ENCODE measurements at regions not wholly inside any gene's neighbourhood (a gene's known extent, or its start where the extent isn't known, plus 50 kb on each side); places are given as distances from the start of the nearest gene placed in this dataset.

DNA sequence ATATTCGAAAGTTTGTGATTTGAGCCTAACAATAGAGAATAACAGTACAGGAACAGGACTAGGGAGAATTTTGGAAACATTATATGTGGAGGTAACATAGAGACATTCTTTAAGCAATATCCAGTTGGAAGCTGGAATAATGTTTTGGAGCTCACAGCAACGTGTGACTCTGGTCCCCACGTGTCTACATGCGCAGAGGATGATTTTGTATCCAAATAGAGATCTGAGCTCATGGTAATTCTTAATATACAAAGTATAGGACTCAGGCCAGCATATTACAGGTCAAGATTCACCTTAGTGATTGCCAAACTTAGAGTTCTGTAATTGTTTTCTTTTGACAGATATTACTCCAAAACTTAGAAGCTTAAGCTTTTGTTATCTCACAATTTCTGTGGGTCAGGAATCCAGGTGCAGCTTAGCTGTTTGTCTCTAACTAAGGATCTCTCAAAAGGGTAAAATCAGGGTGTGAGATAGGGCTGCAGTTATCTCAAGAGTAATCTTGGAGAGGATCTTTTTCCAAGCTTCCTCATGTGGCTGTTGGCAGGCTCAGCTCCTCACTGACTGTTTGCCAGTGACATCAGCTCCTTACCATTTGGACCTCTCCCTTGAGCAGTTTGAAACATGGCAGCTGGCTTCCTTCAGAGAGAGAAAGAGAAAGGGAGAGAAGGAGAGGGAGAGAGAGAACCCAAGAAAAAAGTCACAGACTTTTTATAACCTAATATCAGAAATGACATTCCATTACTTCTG, 272.0 kb upstream of the ZNF462 start:
- no peak for DNase-seq (ENCODE audit: low read depth in 2 of 2)

DNA sequence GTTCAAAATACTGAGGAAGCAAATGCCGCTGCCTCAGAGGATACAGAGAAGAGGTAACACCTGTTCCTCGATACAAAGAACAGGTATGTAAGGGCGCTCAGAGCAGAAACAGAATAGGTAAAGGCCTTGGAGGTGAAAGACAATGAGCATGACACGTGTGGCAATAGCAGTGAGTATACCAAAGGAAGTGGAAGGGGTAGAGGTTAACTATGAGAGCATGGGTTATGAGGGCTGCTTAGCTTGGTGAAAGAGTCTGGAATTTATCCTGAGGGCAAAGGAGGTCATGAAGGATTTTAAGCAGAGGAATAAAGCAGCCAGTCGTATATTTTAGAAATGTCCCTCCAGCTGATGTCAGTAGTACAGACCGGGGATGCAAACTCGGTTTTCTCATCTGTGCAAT, 269.8 kb upstream of the ZNF462 start:
- DNase-seq (ENCODE audit: low read depth in 2 of 2): no peak

DNA sequence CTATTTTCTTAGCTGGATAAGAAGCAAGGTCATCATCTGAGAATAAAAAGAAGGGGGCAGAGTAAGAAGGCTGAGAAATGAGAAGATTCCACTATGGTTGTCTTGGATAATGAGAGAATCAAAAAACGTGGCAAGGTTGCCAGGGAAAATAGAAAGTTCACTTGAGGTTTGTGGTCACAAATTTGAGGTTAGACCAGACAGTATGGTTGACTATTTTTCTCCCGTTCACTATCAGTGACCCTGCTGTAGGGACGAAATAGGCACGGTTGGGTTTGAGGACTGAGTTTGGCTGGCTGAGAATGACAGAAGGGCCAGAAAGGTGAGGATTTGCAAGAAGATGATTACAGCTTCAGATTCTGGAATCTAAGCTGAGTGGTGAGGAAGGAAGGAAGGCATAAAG, 266.0 kb upstream of the ZNF462 start:
- no peak for DNase-seq (ENCODE audit: low read depth in 2 of 2)

DNA sequence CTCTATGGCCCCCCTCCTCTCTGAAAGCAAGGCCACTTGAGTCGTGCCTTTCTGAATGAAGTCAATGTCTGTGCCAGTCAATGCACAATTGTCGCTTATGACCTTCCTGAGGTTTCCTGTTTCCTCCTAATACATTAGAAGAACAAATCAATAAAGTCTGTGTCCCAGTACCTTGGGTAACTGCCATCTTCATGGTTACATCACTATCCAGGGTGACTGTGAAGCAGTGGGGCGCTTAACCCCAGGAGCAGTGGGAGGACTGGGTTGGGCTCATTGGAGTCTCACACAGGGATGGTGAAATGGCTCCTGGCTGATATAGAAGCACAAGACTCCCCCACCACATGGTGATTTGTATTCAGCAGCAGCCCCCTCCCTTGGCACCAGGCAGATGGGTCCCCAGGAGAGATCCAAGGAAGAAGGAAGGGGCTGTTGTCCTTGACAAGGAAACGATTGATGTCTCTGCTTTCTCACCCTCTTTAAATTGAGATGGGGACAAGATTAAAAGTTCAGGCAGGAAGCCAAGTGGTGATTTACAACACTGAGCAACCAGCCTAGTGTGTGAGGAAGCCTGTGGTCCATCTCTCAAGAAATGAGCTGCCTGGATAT, 261.9 kb upstream of the ZNF462 start:
- DNase-seq (ENCODE audit: low read depth in 2 of 2): no peak

DNA sequence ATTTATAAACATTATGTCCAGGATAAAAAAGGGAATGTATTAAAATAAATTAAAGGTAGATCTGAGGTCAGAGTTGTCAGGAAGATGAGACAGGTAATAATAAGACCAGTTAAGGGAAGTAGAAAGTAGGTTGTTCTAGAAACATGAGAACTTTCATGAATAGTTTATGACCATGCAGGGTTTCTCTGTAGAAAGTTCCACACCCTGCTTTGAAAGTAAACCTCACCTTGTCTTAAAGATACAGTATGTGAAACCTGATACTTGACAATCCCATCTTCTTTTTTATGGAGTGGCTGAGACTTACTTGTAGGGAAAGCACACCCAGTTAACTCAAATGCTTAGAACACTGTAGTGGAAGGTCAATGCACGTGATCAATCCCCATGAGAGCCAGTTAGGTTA, 260.6 kb upstream of the ZNF462 start:
- no peak for DNase-seq (ENCODE audit: low read depth in 2 of 2)

DNA sequence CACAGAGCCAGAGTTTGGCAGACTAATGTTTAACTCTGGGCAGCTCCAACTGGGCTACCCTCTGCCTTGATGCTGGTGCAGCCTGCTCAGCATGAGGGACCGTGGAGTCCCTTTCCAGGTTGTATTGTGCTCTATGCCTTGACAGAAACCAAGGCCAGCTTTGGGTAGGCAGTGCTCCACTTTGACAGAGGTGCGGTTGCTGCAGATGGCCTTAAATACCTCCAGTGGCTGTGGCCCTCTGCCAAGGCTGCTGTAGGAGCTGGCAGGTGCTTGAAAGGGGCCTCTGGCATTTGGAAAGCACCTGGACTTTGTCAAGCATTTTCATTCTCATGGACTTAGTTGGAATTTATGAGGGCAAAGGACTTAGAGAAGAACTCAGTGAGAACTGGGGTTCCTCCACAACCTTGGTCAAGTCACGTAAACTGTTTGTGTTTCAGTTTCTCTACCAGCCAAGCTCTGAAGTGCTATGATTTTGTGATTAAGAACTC, 249.7 kb upstream of the ZNF462 start:
- DNase-seq (ENCODE audit: low read depth in 2 of 2): no peak

DNA sequence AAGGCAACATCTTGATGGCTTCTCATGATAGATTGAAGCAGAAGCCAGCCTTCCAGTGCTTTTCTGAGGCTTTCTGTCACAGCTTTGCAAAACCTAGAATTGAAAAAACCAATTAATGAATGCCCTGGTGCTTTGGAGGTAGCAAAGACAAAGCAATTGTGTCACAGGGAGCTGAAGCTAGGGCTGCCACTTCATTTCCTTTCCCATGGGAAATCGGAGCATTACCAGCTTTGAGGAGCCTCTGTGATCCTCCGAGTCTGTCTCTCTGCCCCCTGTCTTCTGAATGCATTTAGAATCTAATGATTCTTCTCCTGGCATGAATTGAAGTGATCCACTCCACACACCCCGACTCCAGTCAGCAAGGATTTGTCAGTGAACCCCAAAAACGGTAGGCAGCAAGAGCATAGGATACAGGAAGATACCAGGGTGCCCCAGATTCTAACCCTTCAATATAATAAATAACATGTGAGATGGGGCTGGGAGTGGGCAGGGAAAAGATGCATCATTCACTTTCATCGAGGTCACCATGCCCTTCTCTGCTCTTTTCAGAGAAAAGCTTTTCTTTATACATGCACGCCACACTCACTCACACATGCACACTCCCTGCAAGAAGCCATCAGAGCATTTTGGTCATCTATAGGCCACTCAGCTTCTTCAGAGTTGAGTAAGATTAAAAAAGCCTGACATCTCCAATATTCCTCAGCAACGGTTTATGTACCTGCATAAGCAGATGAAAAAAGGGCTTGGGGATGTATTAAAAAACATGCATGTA, 247.7 kb upstream of the ZNF462 start:
- no peak for DNase-seq (ENCODE audit: low read depth in 2 of 2)

DNA sequence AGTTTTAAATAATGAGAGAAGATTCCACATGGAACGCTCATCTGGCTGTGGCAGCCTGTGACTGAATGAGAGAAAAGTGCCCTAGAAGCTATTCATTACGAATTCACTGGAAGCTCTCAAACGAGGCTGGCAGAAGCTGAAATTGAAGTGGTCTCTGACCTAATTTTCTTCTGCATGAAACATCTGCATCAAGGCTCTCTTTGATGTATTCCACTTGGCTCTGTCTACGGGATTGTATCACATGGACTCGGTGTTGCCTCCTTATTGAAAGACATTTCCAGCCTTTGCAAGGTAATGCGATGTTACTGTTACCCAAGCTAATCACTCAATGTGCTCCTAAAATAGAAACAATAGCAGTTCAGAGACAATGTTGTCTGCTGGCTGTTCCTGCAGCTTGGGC, 246.9 kb upstream of the ZNF462 start:
- DNase-seq (ENCODE audit: low read depth in 2 of 2): no peak

DNA sequence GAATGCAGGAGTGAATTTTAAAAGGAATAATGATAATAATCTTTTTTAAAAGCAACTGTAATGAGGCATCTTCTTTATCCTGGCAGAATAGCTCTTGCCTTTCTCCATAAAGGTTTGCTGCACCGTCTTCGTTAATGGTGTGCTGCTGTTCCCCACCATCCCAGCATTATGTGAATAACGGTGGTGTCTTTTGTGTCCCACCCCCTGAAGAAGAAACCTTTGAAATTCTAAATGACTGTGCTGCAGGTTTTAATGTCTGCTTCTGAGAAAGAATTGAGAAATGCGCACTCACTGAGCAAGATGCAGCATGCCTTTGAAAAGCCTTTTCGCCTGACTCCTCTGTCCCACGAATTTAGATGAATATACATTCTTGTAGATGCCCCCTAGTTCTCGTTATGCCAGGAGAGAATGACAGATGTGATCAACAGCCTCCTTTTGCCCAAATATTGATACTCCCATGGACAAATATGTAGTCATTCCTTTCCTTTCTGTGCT, 246.1 kb upstream of the ZNF462 start:
- DNase-seq (ENCODE audit: low read depth in 2 of 2): no peak

DNA sequence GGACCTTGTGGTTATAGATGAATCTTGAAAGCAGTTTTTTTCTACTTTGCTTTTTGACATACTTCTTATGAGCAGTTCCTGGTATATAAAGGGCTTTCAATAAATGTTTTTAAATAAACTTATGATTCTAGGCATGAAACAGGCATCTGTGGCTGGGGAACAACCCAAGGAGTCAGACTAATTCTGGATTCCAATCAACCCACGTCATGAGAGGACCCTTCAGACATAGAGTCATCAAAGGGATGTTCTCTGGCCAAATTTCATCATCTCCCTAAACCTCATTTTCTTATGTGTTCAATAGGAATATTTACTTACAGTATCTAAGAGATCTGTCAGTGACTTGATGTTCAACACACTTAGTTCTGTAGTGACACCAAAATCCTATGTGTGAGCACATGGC, 243.8 kb upstream of the ZNF462 start:
- DNase-seq (ENCODE audit: low read depth in 2 of 2): no peak

DNA sequence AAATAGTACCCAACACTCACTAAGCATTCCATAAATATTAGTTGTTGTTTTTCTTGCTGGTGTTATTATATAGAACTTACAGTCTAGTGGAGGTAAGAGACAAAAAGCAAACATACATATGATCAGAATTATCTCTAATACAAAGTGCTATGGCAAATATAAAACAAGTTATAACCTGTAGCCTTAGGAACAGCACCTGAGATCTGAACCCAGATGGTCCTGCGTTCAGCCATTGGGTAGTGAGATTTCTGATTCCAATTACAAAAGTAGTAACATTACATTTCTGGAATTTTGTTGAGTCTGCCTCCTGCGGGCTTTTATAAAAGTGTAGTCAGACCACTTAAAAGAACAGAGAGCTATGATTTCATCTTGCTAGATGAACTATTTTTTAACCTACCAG, 242.9 kb upstream of the ZNF462 start:
- DNase-seq (ENCODE audit: low read depth in 2 of 2): no peak

DNA sequence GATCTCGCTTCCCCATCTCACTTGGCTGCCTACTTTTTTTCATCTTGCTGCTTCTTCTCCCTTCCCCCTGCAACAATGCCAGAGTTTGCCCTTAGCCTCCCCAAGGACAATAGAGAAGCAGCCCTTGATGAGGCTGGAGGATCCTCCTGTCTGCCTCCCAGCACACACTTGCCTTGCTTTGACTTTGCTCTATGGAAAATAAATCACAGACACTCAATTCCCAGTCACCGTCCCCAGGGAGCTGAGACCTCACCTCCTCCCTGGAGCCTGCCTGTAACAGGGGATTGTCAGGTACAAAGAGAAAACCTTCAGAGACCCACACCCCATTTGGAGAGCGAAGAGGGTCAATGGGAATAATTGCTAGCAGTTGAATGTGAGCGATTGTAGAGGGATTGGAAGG, 242.1 kb upstream of the ZNF462 start:
- DNase-seq (ENCODE audit: low read depth in 2 of 2): no peak

DNA sequence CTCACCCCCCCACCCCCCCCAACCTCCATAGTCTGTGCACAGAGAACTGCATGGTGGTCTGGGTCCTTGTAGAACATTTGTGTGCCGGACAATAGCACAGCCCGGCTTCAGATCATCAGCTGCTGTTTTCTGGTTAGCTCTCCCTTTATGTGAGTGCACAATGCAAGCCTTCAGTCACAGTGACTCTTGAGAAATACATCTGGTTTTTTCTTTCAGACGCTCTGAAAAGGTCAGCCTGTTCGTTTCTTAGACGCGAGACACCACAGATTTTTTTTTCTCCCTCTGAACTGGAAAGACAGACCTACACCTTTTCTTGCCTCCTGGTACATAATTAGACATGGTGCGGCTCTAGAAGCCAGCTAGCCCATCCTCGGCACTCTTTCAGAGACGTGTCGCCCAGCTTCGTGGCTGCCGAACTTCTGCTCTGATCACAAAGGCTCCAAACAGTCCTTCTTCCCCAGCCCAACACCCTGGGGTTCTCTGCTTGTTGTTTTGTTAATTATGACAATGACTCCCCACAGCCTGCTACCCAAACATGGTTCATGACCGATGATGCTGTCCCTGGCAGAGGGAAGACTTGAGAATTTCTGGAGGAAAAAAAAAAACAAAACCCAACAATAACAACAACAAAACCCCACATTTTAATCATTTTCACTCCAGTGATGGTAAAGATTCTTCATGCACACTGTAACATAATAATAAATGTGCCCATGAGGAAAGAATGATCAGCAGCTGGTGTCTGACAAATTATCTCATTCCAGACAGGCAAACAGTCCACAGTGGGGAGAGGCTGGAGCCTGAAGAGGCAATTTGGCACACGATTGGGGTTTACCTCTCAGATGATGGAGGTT, 241.4 kb upstream of the ZNF462 start:
- no peak for DNase-seq (ENCODE audit: low read depth in 2 of 2)

DNA sequence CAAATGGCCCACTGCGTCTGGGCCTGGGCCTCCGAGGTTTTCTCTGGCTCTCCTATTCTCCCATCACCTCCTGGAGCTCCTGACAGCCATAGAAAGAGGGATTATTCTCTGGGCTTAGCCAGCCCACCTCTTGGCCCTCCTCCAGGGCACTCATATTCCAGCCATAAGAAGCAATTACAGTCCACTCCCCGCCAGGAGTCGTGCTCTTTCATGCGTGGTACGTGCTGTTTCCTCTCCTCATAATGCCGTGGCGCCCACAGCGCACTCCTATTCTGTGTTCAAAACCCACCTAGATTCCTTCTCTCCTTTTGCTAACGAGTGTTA, 240.8 kb upstream of the ZNF462 start:
- DNase-seq (ENCODE audit: low read depth in 2 of 2): no peak

DNA sequence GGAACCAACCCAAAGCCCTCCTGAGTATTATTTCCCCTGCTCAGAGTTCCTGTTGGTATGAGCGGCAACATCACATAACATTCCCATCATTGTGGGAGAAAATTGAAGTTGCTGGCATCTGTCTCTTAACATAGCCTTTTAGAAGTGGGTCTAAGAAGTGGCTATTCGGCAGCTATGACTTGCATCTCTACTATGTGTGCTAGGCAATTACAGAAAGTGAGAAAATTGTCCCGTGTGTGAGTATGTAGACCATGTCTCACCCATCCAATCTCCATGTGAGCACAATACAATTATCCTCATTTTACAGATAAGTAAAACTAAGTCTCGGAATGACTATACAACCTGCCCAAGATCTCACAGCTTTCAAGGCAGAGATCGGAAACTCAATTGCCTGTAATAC, 239.4 kb upstream of the ZNF462 start:
- DNase-seq (ENCODE audit: low read depth in 2 of 2): no peak

DNA sequence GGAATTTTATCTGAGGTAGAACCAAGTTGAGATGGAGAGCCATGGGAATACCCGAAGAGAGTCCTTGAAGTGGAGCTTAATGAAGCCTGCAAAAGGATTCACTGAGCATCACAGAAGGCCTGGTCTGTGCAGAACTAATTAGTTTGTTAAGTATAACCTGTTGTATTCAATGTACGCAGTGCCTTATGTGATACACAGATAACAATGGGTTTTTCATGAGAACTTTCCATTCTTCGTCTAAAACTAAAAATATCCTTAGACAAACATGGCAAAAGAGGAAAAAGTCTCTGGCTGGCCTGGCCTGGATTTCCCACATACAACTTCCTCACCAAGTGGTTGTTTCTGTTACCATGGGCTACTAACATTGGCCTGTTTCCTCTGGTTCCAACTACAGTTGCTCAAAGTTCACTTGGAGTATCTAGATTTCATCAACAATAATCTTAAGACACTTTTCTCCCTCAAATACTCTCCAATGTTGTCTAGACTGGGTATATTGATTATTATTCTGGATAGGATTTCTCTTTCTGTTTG, 237.6 kb upstream of the ZNF462 start:
- DNase-seq (ENCODE audit: low read depth in 2 of 2): no peak

DNA sequence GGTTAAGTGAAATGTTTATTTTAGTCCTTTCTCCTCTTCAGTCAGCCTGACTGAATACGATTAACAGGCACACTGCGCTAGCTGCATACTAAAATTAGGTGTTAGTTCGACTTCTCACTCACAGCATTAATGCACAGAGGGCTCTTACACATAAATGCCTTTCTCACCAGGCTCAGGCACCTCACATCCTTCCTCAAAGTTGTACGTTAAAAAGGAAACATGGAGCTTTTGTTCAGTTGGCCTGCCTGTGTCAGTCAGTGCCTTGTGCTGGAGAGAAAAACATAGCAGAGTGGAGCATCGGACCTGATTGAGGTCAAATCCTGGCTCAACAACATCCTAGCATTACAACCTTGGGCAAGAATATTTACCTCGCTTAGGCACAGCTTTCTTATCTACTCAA, 236.0 kb upstream of the ZNF462 start:
- no peak for DNase-seq (ENCODE audit: low read depth in 2 of 2)

DNA sequence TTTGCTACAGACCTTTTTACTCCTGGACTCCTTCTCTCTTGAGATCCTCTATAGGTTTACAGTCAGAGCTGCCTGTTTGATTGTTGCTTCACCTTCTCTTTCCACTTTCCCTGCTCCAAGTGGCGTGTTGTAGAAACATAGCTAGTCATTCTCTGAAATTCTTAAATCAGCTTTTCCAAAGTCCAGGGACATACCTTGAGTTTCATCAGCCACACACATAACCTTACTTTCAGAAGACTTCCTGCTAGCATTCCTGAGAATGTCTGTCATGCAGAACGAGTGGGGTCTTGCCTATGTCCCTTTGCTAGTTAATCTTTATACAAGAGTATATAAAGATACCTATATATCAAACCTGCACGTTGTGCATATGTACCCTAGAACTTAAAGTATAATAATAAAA, 230.3 kb upstream of the ZNF462 start:
- no peak for DNase-seq (ENCODE audit: low read depth in 2 of 2)

DNA sequence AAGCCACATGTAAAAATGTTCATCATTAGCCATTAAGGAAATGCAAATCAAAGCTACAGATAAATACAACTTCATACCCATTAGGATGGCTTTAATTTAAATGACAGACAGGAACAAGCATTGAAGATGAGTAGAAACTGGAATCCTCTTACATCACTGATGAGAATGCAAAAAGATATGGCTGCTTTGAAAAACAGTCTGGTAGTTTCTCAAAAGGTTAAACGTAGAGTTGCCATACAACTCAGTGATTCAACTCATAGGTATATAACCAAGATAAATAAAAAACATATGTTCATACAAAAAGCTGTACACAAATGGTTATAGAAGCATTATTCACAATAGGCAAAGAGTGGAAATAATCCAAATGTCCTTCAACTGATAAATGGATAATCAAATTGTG, 228.8 kb upstream of the ZNF462 start:
- no peak for DNase-seq (ENCODE audit: low read depth in 2 of 2)

DNA sequence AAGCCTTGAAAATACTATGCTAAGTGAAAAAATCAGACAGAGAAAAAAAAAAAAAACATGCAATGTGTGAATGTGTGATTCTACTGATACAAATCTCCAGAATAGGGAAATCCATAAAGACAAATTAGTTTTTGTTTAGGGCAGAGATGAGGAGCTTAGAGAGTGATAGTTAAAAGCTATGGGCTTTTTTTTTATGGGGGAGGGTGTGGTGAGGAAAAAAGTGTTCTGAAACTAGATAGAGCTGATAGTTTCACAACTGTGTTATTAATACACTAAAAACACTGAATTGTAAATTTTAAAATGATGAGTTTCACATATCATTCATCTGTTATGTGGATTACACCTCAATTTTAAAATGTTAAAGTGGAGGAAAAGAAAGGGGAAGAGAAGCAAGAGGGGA, 228.3 kb upstream of the ZNF462 start:
- DNase-seq (ENCODE audit: low read depth in 2 of 2): no peak

DNA sequence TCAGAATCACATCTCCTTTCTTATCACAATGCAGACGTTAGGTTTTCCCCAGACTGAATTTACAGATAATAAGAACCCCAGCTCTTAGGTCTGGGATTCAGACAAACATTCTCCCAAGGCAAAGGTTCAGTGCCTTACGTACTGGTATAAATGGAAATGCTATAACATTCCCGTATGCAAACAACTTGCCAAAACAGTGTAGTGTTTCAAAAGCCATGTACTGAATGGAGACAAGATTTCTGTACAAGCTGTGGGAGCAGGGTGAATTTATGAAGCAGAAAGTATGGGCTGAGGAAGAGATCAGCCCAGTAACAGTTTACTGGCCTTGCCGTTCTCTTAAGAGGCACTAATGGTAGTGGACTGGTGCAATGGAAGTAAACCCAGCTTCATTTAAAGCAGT, 225.5 kb upstream of the ZNF462 start:
- DNase-seq (ENCODE audit: low read depth in 2 of 2): no peak

Measured in lung microvascular endothelial cell (primary cell).